ENCODE measurements at regions not wholly inside any gene's neighbourhood (a gene's known extent, or its start where the extent isn't known, plus 50 kb on each side); places are given as distances from the start of the nearest gene placed in this dataset.
"Not testable (repeated sequence)": the region's sequence is repeated elsewhere in the genome, so short reads cannot be mapped to it uniquely, and the experiment has no call there.

DNA sequence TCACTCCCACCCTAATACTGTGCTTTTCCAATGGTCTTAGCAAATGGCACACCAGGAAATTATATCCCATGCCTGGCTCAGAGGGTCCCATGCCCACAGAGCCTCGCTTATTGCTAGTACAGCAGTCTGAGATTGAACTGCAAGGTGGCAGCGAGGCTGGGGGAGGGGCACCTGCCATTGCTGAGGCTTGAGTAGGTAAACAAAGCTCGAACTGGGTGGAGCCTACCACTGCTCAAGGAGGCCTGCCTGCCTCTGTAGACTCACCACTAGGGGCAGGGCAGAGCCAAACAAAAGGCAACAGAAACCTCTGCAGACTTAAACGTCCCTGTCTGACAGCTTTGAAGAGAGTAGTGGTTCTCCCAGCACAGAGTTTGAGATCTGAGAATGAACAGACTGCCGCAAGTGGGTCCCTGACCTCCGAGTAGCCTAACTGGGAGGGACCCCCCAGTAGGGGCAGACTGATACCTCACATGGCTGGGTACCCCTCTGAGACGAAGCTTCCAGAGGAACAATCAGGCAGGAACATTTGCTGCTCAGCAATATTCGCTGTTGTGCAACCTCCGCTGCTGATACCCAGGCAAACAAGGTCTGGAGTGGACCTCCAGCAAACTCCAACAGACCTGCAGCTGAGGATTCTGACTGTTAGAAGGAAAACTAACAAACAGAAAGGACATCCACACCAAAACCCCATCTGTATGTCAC is 150.7 kb upstream of the FOXA2 start:
- DNase-seq (ENCODE audit: low spot score), result not testable (repeated sequence)

DNA sequence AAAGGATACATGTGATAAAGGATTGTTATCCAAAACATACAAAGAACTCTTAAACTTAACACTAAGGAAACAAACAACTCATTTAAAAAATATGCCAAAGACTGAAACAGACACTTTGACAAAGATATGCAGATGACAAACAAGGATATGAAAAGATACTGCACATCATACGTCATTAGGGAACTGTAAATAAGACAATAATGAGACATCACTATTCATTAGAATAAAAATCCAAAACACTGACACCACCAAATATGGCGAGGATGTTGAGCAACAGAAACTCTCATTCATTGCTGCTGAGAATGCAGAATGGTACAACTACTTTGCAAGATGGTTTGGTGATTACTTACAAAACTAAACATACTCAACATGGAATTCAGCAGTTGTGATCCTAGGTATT is 156.5 kb upstream of the FOXA2 start:
- DNase-seq (ENCODE audit: low spot score), result no peak

DNA sequence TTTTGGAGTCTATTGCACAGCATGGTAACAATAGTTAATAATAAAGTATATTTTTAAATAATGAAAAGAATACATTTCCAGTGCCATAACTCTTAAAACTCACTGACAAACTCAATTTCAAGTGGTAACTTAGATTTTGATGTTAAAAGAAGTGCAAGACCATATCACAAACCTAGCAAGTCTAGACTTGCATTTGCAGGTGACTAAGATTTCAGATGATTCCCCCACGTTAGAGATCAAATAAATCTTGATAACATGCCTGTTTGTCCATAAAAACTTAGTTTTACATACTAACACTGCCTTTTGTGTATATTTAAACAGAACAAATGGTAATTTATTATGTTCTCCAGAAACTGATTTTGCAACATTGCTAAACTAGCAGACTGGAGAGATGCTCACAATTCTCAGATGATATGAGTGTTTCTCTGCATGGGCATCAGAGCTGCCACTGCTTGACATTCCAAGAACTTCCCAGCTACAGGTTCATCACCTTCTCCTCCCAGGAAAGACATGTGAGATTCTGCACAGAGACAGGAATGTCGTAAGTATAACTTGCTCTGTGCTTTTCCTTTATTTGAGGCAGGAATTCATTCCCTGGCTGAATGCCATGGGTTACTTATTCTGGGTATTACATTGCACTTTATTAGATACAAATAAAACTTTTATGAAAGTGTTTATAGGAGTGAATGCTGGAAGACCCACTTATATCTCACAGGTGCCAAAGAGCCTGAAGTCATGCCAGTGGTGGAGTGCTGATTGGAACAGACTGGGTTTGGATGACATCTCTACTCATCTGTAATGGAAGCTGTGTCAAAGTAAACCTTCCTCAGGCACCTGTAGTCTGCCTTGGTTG is 160.2 kb upstream of the FOXA2 start:
- no peak for DNase-seq (ENCODE audit: low spot score)

DNA sequence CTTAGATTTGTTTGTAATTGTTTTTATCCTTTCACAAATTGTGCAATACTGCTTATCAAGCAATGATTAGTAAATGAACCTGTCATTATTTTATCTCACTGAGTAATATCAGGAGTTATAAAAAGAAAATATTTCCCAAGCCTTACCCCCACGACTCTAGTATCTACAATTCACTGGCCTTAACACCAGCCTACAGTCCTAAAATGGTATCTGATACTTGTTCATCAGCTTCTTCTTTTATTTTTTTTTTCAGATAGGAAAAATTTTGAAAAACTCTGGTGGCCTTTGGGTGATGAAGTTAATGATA is 160.8 kb upstream of the FOXA2 start:
- DNase-seq (ENCODE audit: low spot score), result no peak

DNA sequence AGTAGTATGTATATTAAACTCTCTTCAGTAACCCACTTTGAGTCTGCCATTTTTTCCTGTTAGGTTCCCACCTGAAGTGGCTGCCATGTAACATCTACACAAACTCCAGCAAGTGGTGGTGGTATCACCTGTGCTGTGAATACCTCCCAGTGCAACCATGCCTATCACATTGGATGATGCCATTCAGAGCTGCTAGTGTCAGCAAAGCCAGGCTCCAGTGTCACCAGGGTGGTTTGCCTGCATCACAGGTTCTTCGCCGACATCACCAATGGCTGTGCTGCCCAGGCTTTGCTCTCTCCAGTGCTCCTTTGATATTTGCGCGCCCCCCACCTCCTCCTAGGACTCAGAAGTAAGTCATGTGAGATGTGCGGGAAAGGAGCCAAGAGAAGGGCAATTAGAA is 162.6 kb upstream of the FOXA2 start:
- no peak for DNase-seq (ENCODE audit: low spot score)

DNA sequence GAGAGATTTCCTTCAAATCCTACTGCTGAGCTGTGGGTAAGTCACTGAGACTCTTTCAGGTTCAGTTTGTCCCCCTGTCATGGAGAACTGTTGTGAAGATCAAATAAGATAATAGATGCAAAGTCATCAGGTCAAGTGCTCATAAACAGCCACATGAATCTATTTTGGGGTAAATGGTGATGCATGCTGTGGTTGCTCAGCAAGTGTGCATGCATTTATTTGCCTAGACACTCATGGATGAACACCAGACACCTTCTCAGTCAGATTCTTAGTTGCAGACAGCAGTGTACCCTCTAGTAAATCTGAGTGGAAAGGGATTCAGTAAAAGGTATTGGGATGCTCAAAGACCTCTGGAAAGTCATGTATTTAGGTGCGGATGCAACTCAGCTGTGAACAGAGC is 168.0 kb upstream of the FOXA2 start:
- DNase-seq (ENCODE audit: low spot score), result no peak

DNA sequence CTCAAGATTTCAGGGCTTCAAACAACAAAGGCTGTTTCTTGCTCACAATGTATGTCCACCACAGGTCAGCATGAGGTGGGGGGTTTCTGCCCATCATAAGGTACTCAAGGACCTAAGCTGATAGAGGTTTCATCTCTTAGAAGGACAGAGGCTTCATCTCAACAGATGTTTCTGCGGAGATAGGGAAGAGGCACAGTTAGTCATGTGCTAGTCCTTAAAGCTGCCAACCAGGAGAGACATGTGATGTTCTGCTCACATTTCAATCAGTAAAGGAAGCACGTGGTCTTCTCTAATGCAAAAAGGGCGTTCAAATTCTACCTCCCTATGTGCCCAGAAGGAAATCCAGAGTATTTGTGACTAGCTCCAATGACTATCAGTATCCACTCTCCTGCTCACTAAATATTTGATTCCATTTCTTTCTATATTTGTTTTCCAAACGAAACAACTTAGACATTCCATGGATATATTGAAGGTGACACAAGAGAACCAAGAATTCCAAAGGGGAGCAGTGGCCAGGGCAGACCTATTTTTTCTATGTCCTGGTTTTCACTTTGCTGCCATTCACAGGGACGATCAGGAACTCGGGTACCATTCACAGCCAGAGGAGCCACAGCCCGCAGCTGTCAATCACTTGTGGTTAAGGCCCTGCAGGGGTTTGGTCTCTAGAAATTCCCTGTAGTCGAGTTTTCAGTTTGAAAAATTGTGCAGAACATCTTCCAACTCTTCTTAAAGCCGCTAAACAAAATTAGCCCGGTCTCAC is 173.2 kb upstream of the FOXA2 start:
- DNase-seq (ENCODE audit: low spot score), result no peak

DNA sequence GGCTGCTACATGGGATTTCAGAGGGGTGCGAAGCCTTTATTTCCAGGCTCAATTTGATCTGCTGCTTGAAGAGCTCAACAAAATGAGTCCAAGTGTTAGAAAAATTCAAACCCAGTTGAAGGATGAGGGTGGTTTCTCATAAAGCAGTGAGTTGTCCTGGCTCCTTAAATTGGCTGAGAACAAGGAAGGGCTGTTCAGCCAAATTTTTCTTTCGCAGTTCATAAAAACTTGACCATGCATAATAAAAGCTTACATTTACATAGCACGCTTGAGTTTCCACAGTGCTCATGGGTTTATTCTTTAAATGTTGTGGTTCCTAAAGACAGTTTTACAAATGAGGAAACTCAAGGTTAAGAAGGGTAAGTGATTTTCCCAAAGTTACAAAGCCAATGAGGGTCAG is 174.4 kb upstream of the FOXA2 start:
- DNase-seq (ENCODE audit: low spot score), result no peak

DNA sequence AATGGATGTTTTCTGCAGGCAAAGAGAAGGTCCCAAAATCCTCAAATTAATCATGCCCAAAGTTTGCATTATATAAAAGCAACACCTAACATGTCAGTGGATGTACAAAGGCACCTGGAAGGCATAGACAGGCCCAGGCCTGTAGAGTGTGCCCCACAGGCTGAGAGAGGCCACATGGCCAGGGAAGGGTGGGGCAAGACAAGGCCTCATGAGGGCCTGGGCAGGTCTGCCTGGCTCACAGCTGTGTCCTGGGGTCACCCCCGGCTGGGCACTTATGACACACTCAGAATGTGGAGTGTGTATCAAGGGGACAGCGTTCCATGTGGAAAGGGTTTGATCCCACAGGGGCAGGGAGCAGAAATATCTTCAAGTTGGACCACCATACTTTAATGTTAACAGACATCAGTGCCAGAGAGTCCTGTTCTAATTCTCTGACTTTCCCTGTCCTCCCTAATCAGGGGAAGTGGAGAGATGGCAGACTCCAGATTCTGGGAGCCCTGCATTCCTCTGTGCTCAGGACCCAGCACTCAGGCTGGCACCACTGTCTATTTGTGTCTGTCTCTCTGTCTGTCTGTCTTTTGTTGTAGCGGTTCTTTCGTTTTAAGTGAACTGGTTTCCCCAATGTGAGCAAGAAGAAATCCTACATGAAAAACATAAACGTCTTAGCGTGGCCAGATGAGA is 178.3 kb upstream of the FOXA2 start:
- DNase-seq (ENCODE audit: low spot score), result peak; percentile 73

DNA sequence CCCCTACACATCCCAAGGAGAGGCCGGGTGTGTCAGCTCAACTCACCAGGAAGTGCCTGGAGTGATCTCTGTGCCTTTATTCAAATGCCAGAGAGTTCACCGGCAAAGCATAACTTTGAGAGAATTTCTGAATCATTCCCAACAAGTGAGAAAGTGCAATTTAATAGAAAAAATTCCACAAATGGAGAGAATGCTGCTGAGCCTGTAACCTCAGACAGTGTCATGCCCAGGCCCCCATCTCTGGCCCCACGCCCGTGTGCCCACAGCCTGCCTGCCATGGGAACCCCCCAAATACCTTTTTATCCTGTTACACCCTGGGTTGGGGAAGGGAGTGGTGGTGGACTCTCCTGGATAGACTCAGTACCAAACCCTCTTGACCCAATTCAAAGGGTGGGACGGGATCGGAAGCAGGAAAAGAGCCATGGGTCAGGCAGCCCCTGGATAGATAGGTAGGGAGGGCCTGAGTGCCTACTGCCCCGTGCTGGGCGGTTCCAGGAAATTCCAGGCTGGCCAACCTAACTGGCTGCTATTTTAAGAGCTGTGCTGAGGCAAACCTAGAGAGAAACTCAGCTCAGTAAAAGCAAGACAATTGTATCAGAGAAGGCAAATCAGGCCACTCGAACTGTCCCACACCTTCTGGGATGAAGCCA is 179.0 kb upstream of the FOXA2 start:
- peak; percentile 56 for DNase-seq (ENCODE audit: low spot score)

DNA sequence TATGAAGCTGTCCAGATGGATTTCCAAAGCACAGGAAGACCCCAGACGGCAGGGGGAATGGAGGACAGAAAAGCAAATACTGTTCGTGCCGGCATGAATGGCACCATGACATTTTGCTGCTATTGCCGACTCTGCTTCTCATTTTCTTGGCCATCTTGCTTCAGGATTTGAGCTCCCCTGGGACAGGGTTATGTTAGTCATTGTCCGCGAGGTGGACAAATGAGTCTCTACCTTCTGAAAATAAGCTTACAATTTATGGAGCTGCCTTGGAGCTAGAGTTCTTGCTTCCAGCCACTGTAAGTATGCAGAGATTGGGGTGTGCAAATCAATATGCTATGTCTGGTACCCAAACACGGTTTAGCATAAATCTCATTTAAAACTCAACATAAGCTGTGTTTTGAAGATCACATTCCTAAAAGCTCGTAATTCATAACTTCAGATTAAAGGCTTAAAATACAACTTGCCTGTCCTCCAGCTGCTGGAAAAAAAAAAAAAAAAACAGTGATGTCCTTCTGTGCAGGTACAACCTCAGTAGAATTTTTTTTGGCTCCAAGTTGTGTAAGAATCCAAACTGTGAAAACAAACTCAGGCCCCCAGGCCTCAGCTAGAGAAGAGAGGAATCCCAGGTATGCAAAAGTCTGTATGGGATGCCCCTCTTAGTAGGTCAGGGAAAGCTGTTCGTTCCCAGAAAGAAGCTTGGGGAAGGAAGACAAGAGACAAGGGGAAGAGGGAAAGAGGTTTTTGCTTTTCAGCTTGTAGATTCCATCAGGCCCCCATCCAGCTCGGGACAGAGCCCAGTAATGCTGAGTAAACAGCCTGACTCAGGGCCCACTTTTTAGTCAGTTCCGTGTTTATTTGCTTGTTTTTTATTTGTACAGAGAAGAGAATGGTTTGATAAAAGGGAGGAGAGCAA is 184.2 kb upstream of the FOXA2 start:
- DNase-seq (ENCODE audit: low spot score), result no peak

DNA sequence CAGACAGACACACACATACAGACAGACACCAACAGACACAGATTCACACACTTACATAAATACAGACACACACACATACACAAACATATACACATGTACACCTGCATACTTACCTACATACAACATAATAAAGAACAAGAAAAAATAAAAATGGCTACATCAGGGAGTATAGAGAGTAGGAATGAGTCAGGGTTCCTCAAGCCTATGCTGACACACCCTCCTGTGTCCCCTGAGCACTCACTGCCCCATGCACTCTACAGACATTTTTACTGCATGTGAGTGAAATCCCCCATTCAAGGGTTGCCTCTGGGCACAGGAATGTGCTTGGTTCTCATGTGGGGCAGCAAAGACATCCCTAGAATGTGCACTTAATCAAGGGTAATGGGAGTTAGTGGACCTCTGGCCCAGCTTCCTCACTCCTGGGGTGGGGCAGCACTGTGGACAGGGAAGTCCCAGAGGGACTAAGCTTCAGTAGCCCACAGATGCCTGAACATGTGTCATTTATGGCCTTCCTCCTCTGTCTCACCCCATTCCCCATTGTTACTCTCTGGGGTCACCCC is 185.9 kb upstream of the FOXA2 start:
- DNase-seq (ENCODE audit: low spot score), result no peak

DNA sequence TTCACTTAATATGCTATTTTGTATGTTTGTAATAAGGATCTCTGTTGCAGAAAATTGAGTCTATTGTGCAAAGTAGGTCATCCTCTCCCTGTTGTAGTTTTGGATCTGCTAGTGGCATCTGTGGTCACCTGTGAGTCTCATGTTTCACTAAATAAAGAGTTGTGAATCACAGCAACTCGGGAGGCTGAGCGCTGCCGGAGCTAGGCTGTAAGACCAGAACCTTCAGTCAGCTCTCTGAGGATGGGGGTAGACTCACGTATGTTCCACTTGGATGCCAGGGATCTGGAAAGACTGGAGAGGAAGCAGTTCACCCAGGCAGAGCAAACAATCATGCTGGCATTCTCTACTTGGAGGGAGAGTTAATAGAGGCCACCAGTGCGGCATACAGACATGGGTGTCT is 187.3 kb upstream of the FOXA2 start:
- DNase-seq (ENCODE audit: low spot score), result no peak

DNA sequence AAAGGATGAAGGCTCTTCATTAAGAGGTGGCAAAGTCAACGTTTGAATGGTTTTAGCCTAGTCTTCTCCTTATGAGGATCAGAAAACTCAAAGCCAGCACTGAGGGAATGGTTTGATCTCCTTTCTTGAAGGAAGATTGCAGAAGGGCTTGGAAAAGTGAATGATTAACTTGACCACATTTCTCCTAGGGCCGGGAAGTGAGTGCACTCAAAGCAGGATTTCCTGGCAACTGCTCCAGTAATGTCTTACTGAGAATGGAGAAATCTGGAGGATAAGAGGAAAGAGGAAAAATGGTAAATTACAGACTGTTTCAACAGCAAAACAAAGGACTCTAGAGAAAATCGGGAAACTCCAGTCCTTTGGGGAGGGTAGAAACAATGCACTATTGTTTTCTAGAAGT is 189.0 kb upstream of the FOXA2 start:
- DNase-seq (ENCODE audit: low spot score), result no peak

DNA sequence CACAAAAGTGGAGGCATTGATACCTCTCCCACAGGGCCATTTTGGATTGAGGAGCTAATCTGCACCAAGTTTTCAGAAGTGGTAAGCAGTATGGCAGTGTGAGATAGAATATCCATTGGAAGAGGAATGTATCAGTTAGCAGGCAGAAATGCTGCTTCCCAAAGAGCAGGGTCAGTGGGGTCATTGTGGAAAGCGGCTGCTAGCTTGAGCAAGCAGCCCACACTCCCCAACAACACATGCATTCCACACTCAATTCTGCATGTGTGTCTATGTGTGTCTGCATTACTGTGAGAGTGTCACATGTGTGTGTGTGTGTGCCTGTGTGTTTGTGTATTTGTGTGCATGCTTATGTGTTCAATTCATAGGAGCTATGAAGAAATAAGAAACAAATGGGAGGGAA is 190.9 kb upstream of the FOXA2 start:
- DNase-seq (ENCODE audit: low spot score), result no peak

DNA sequence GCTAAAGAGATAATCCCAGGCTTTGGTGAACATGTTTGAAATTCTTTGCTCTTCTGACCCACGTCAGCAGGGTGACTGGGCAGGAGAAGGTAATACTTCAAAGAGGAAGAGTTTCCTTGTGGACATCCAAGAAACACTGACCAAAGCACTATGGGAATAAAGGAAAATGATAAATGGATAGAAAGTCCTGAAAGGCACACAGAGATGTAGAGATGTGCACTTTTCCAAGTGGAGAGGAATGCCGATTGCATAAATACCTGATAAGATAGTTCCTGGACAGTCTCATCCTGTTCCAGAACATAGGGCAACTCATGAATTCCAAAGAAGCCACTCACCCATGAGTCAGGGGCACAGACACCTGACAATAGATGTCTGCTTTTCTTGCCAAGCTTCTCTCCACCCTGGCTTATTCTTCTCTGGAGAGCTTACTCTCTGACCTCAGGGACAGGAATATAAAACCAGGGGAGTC is 191.3 kb upstream of the FOXA2 start:
- DNase-seq (ENCODE audit: low spot score), result no peak

DNA sequence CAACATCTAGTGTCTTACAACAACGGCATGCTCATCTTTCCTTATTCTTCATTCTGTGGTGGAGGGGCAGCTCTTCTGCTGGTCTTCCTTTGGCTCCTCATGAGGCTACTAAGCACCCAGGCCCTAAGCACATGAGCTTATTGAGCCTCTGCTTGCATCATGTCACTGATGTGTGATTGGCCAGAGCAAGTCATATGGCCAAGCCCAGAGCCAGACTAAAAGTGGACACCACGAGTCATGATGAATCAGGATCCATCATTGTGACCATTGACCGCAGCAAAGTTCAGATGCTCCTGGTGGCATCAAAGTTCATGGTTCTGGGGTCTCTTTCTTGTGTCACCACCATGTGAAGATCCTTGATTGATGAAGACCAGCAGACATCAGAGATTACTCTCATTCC is 192.0 kb upstream of the FOXA2 start:
- no peak for DNase-seq (ENCODE audit: low spot score)

DNA sequence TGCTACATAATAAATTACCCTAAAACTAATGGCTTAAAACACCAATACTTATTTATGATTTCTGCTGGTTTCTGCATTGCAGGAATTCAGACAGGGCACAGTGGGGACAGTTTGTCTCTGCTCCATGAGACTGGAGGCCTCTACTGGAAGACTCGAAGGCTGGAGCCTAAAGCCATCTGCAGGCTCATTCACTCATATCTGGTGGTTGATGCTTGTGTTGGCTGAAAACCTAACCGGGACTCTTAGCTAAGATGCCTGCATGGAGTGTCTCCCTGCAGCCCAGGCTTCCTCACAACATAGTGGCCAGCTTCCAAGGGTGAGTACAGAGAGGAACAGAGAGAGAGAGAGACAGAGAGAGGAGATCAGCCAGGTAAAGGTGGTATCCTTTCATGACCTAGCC is 195.5 kb upstream of the FOXA2 start:
- no peak for DNase-seq (ENCODE audit: low spot score)

DNA sequence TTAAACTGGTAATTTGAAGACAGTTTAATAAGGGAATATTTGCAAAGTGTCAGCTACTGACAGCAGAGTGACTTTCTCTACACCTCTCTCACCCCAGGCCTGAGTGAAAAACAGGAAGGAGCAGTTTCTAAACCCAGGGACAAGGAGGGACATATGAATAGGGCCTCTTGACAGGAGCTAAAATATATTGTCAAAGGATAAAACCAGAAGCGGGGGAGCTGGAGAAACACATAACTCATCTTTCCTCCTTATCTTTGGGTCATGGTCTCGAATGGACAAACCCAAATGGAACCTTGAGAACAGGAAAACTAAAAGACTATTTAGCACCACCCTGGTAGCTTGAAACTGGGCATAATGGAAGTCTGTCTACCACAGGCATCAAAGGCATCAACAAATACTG is 197.5 kb upstream of the FOXA2 start:
- no peak for DNase-seq (ENCODE audit: low spot score)

DNA sequence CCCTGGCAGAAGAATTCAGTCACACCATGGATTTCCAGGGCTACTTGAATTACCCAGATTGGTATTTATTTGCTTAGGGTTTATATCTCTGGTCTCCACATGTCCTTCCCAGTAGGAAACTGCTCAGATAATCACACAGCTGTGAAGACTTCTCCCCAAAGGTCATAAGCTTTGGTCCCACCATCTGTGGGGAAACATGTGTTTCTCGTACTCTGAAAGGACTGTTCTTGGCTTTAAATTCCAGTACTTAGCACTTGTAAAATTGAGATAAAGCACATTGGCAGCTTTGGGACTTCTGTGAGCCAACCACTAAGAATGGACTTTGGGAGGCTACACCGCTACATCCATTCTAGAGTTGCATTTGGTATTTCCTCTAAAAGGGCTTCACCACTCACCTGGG is 205.3 kb upstream of the FOXA2 start:
- no peak for DNase-seq (ENCODE audit: low spot score)

All from ureter (tissue), 1 donor.